ENCODE measurements at regions not wholly inside any gene's neighbourhood (a gene's known extent, or its start where the extent isn't known, plus 50 kb on each side); places are given as distances from the start of the nearest gene placed in this dataset.

GRCh38 chr4:166458756-166459155 lies 585.7 kb downstream of the TLL1 start:
- Histone ChIP-seq H3K4me3 (ENCODE audit: insufficient read depth in 1 of 2, low read depth in 1 of 2, low read length in 2 of 2) (no peak overlapping the region), H2BK12ac (ENCODE audit: low read length in 2 of 2) (no peak overlapping the region), H2AFZ (ENCODE audit: low read depth, low read length) (no peak overlapping the region), H2AK5ac (ENCODE audit: low read length, severe bottlenecking) (no peak overlapping the region), H4K91ac (ENCODE audit: low read length) (no peak overlapping the region), H3K23ac (ENCODE audit: low read length in 2 of 2) (no peak overlapping the region), H2BK120ac (ENCODE audit: low read depth, low read length) (no peak overlapping the region), H3K14ac (ENCODE audit: low read length in 2 of 2) (no peak overlapping the region), H3K36me3 (ENCODE audit: control insufficient read depth in 1 of 2, insufficient read depth in 2 of 2, low read depth in 1 of 2, low read length in 2 of 2) (no peaks in the 10 kb centered on the region), H2BK5ac (ENCODE audit: low read depth, low read length, poor library complexity, severe bottlenecking) (no peak overlapping the region), H3K4me2 (ENCODE audit: low read length, poor library complexity, severe bottlenecking) (no peak overlapping the region), H3K27me3 (ENCODE audit: control insufficient read depth in 1 of 2, insufficient read depth in 1 of 2, low read length in 2 of 2) (no peaks in the 10 kb centered on the region), H3K4me1 (ENCODE audit: control insufficient read depth, insufficient read depth, low read depth, low read length) (no peaks in the 10 kb centered on the region), H3K18ac (ENCODE audit: low read depth in 1 of 2, low read length in 2 of 2) (no peak overlapping the region), H2BK15ac (ENCODE audit: low read depth, poor library complexity, severe bottlenecking) (no peak overlapping the region), H3K79me1 (replicated peaks; ENCODE audit: low read length, poor library complexity, severe bottlenecking) (no peaks in the 10 kb centered on the region), H3K9ac (ENCODE audit: low read length) (no peak overlapping the region), H3K27ac (ENCODE audit: low read length, poor library complexity, severe bottlenecking) (no peak overlapping the region), H4K8ac (ENCODE audit: low read length) (no peak overlapping the region), H3K4ac (ENCODE audit: low read depth in 1 of 2, low read length in 2 of 2) (no peak overlapping the region), H3K9me3 (ENCODE audit: control insufficient read depth, low read length) (no peaks in the 10 kb centered on the region)
- WGBS: 92% methylated on average over 1 of the region's 1 CpG
- DNase-seq: no peak

DNA sequence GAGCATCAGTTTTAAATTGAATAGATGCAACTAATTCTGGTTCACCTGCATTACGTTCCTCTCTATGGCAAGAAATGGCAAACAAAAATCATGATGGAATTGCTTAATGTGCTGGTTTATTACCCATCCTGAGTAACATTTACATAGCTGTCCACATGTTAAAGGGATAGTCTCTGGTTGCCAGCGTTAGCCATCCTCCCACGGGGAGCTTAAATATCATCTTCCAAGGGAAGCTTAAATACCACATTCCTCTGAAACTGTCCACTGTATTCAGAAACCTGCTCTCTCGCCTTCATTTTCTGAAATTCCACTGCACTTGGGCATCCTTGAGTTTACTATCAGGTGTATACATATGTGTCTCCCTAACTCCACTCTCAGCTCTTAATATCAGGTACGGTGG lies 586.6 kb downstream of the TLL1 start:
- H3K4me1 ChIP-seq (ENCODE audit: control insufficient read depth, insufficient read depth, low read depth, low read length): no peaks in the 10 kb centered on the region
- 92% methylated on average over 2 of the region's 5 CpGs for WGBS

GRCh38 chr4:166460769-166461550 lies 587.9 kb downstream of the TLL1 start:
- no peak overlapping the region for H2BK12ac ChIP-seq (ENCODE audit: low read length in 2 of 2)
- H4K91ac ChIP-seq (ENCODE audit: low read length): no peak overlapping the region
- H2BK120ac ChIP-seq (ENCODE audit: low read depth, low read length): no peak overlapping the region
- H3K4me2 ChIP-seq (ENCODE audit: low read length, poor library complexity, severe bottlenecking): no peak overlapping the region
- H3K36me3 ChIP-seq (ENCODE audit: control insufficient read depth in 1 of 2, insufficient read depth in 2 of 2, low read depth in 1 of 2, low read length in 2 of 2): no peaks in the 10 kb centered on the region
- DNase-seq: no peak
- H3K27me3 ChIP-seq (ENCODE audit: control insufficient read depth in 1 of 2, insufficient read depth in 1 of 2, low read length in 2 of 2): no peaks in the 10 kb centered on the region
- no peak overlapping the region for H3K27ac ChIP-seq (ENCODE audit: low read length, poor library complexity, severe bottlenecking)
- no peak overlapping the region for H4K8ac ChIP-seq (ENCODE audit: low read length)
- no peak overlapping the region for H2AFZ ChIP-seq (ENCODE audit: low read depth, low read length)
- no peaks in the 10 kb centered on the region for H3K9me3 ChIP-seq (ENCODE audit: control insufficient read depth, low read length)
- no peak overlapping the region for H3K23ac ChIP-seq (ENCODE audit: low read length in 2 of 2)
- H2BK15ac ChIP-seq (ENCODE audit: low read depth, poor library complexity, severe bottlenecking): no peak overlapping the region
- no peaks in the 10 kb centered on the region for H3K4me1 ChIP-seq (ENCODE audit: control insufficient read depth, insufficient read depth, low read depth, low read length)
- H3K4ac ChIP-seq (ENCODE audit: low read depth in 1 of 2, low read length in 2 of 2): no peak overlapping the region
- no peak overlapping the region for H2AK5ac ChIP-seq (ENCODE audit: low read length, severe bottlenecking)
- WGBS: 100% methylated on average over 1 of the region's 3 CpGs
- no peak overlapping the region for H3K18ac ChIP-seq (ENCODE audit: low read depth in 1 of 2, low read length in 2 of 2)
- H2BK5ac ChIP-seq (ENCODE audit: low read depth, low read length, poor library complexity, severe bottlenecking): no peak overlapping the region
- no peak overlapping the region for H3K4me3 ChIP-seq (ENCODE audit: insufficient read depth in 1 of 2, low read depth in 1 of 2, low read length in 2 of 2)
- H3K9ac ChIP-seq (ENCODE audit: low read length): peak overlapping the region; percentile 12
- H3K14ac ChIP-seq (ENCODE audit: low read length in 2 of 2): no peak overlapping the region
- H3K79me1 ChIP-seq (replicated peaks; ENCODE audit: low read length, poor library complexity, severe bottlenecking): no peaks in the 10 kb centered on the region

More for the DNA sequence above, 586.6 kb downstream of the TLL1 start:
- H3K4ac ChIP-seq (ENCODE audit: low read depth in 1 of 2, low read length in 2 of 2): no peak overlapping the region
- no peak overlapping the region for H4K91ac ChIP-seq (ENCODE audit: low read length)
- H4K8ac ChIP-seq (ENCODE audit: low read length): no peak overlapping the region
- DNase-seq: no peak
- no peak overlapping the region for H2BK120ac ChIP-seq (ENCODE audit: low read depth, low read length)
- no peak overlapping the region for H3K4me3 ChIP-seq (ENCODE audit: insufficient read depth in 1 of 2, low read depth in 1 of 2, low read length in 2 of 2)
- no peak overlapping the region for H3K23ac ChIP-seq (ENCODE audit: low read length in 2 of 2)
- H2BK5ac ChIP-seq (ENCODE audit: low read depth, low read length, poor library complexity, severe bottlenecking): no peak overlapping the region
- H2BK12ac ChIP-seq (ENCODE audit: low read length in 2 of 2): no peak overlapping the region
- H3K4me2 ChIP-seq (ENCODE audit: low read length, poor library complexity, severe bottlenecking): no peak overlapping the region
- H3K9ac ChIP-seq (ENCODE audit: low read length): no peak overlapping the region
- no peak overlapping the region for H3K27ac ChIP-seq (ENCODE audit: low read length, poor library complexity, severe bottlenecking)
- no peaks in the 10 kb centered on the region for H3K27me3 ChIP-seq (ENCODE audit: control insufficient read depth in 1 of 2, insufficient read depth in 1 of 2, low read length in 2 of 2)
- H3K18ac ChIP-seq (ENCODE audit: low read depth in 1 of 2, low read length in 2 of 2): no peak overlapping the region
- no peaks in the 10 kb centered on the region for H3K9me3 ChIP-seq (ENCODE audit: control insufficient read depth, low read length)
- no peaks in the 10 kb centered on the region for H3K36me3 ChIP-seq (ENCODE audit: control insufficient read depth in 1 of 2, insufficient read depth in 2 of 2, low read depth in 1 of 2, low read length in 2 of 2)
- H3K14ac ChIP-seq (ENCODE audit: low read length in 2 of 2): no peak overlapping the region
- H2AK5ac ChIP-seq (ENCODE audit: low read length, severe bottlenecking): no peak overlapping the region
- H2BK15ac ChIP-seq (ENCODE audit: low read depth, poor library complexity, severe bottlenecking): no peak overlapping the region
- no peaks in the 10 kb centered on the region for H3K79me1 ChIP-seq (replicated peaks; ENCODE audit: low read length, poor library complexity, severe bottlenecking)
- H2AFZ ChIP-seq (ENCODE audit: low read depth, low read length): no peak overlapping the region

GRCh38 chr4:166481055-166481454 lies 608.0 kb downstream of the TLL1 start:
- Histone ChIP-seq H2AK5ac (ENCODE audit: low read length, severe bottlenecking) (no peak overlapping the region), H2BK5ac (ENCODE audit: low read depth, low read length, poor library complexity, severe bottlenecking) (no peak overlapping the region), H3K9me3 (ENCODE audit: control insufficient read depth, low read length) (no peaks in the 10 kb centered on the region), H3K14ac (ENCODE audit: low read length in 2 of 2) (no peak overlapping the region), H2BK12ac (ENCODE audit: low read length in 2 of 2) (no peak overlapping the region), H3K23ac (ENCODE audit: low read length in 2 of 2) (no peak overlapping the region), H3K27me3 (ENCODE audit: control insufficient read depth in 1 of 2, insufficient read depth in 1 of 2, low read length in 2 of 2) (no peaks in the 10 kb centered on the region), H3K36me3 (ENCODE audit: control insufficient read depth in 1 of 2, insufficient read depth in 2 of 2, low read depth in 1 of 2, low read length in 2 of 2) (no peaks in the 10 kb centered on the region), H3K79me1 (replicated peaks; ENCODE audit: low read length, poor library complexity, severe bottlenecking) (no peaks in the 10 kb centered on the region), H4K91ac (ENCODE audit: low read length) (no peak overlapping the region), H2BK120ac (ENCODE audit: low read depth, low read length) (no peak overlapping the region), H2AFZ (ENCODE audit: low read depth, low read length) (no peak overlapping the region), H3K18ac (ENCODE audit: low read depth in 1 of 2, low read length in 2 of 2) (no peak overlapping the region), H3K4ac (ENCODE audit: low read depth in 1 of 2, low read length in 2 of 2) (no peak overlapping the region), H3K27ac (ENCODE audit: low read length, poor library complexity, severe bottlenecking) (no peak overlapping the region), H3K4me2 (ENCODE audit: low read length, poor library complexity, severe bottlenecking) (no peak overlapping the region), H3K4me3 (ENCODE audit: insufficient read depth in 1 of 2, low read depth in 1 of 2, low read length in 2 of 2) (no peak overlapping the region), H3K4me1 (ENCODE audit: control insufficient read depth, insufficient read depth, low read depth, low read length) (no peaks in the 10 kb centered on the region), H2BK15ac (ENCODE audit: low read depth, poor library complexity, severe bottlenecking) (no peak overlapping the region), H4K8ac (ENCODE audit: low read length) (no peak overlapping the region), H3K9ac (ENCODE audit: low read length) (no peak overlapping the region)
- DNase-seq: no peak
- 78% methylated on average over 2 of the region's 2 CpGs for whole genome bisulfite sequencing
